Neural cell (in vitro differentiated cells): ENCODE measurements at regions not wholly inside any gene's neighbourhood (a gene's known extent, or its start where the extent isn't known, plus 50 kb on each side); places are given as distances from the start of the nearest gene placed in this dataset.

ENCODE experiments used
- CTCF ChIP-seq: fragments of 450-650 bp; IDR thresholded peaks from 2 replicates; pipeline ENCODE4 v1.5.1; 2014; ENCODE audit warnings: antibody characterized with exemption, mild to moderate bottlenecking, moderate library complexity; ENCODE audit not compliant: poor library complexity, severe bottlenecking
- REST ChIP-seq: IDR thresholded peaks from 2 replicates; pipeline ENCODE4 v1.6.1; 2012; ENCODE audit warnings: borderline replicate concordance

DNA sequence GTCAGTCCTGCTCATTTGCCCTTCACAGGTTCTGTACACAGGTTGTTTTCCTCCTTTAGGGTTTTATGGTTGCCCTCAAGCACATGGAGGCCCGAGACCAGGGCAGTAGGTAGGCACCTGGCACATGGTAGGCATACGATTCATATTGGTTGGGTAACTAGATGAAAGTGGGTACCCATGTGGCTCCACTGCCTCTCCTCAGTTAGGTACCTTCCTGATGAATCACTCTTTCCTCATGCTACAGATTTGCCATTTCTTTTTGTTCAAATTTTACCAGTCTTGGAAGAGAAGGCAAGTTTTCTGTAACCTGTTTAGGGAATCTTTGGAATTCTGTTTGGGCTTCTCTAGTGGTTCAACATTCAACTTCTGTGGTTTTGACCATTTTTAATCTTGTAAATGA, 121.3 kb downstream of the FHIP1A start:
- TF ChIP-seq REST: no peak
- TF ChIP-seq CTCF: no peak
